ENCODE measurements at regions not wholly inside any gene's neighbourhood (a gene's known extent, or its start where the extent isn't known, plus 50 kb on each side); places are given as distances from the start of the nearest gene placed in this dataset.

DNA sequence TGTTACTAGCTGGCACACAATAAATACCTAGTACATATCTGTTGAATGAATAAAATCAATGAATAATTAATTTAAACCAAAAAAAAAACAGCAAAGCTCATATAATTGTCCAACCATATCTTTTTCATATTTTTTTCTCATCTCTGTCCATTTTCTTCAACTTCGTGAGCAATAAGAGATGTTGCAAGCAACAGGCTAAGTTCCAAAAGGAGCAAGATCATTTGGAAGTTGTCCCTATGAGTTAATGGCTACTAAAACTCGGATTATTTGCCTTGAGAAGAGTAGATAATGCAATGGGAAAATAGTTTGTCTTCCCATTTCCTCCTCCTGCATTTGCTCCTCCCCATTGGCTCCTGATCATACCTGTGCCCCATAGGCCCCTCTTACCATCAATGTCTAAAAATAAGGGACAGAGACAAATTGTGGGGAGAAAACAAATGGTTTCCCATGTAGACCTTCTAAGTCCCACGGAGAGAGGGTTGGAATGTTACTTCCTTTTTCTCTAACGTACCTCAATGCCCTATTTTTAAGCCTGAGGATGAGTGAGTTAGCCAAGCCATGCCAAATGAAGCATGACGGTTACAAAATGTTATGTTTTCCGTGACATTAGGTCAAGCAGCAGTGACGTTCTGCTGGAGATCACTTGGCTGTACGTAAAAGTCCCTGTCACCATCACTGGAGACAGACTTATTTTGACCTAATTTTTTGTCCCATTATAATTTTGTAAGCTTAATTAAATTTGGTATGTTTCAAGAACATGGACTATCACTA, 217.3 kb upstream of the PREP start:
- no peak for DNase-seq (ENCODE audit: low read depth)

DNA sequence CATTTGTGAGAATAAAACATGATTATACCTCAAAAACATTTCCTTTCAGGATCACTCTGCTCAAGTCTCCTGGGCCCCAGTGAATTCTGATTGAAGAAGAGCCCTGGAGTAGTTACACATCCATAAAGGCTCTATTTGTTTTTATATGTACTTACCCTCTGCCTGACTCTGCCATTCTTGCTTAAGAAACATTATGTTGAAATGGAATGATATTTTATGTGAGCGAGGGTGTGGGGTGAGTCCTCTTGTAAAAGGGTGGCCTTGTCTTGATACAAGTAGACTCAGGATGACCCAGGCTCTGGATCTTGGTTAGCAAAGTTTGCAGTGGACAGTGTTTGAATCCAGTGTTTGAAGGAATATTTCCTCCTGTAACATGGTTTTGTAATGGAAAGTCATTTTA, 215.4 kb upstream of the PREP start:
- DNase-seq (ENCODE audit: low read depth) = no peak

DNA sequence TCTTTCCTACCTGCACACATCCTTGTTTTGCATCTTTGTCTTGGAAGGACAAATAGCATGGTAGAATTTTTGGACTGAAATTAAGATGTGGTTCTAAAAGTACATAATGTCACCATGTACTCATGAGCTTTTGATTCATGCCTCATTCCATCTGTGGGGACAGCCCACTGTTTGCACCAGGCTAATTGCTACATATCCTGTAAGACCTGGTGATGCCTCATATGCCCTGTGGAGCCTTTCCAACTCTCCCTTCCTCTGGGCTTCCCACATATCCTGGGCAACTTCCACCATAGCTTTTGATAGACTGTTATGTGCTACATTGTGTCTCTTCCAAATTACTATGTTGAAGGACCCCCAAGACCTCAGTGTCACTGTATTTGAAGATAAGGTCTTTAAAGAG, 213.6 kb upstream of the PREP start:
- peak; percentile 57 for DNase-seq (ENCODE audit: low read depth)

DNA sequence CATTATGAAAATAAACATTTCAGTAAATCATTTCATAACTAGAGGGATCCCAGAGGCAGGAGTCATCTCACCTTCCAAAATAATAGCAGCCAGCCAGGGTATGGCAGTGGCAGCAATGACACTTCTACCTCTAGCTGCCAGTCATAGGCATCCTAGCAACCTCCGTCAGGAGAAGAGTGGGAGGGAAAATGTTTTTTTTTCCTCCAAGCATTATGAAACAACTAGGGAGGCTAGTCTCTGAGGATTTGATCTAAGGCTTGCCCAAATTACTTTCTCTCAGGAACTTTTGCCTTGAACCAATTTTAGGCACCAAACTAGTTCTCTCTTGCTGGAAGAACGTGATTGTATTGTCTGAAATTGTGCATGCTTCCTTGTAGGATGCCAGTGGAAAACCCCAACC, 208.7 kb upstream of the PREP start:
- no peak for DNase-seq (ENCODE audit: low read depth)

DNA sequence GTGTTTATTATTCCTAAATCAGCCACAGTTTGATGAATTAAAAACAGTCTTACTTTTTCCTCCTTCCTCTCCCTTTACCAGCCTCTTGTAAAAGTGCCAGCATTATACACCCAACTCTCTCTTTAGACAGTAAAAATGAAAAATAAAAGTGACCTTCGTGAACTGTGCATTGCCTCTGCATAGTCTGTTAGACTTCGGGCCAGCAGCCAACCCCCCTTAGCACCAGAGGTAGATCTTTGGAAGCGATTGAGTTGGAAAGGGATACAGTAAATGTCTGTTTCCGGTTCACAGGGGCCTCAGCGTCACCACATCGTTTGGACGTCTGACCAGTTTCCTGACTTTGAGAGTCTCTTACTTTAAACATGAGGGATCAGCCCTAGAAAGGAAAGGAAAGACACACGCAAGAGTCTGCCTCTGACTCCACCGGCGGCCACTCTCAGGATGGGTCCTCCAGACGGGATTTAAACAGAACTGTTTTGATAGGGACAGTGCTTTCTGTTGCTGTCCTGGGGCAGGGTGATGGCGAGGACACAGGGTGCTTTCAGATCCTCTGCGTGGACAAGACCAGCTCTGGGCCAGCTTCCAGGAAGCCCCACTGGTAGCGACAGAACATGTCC, 206.6 kb upstream of the PREP start:
- peak; percentile 51 for DNase-seq (ENCODE audit: low read depth)

DNA sequence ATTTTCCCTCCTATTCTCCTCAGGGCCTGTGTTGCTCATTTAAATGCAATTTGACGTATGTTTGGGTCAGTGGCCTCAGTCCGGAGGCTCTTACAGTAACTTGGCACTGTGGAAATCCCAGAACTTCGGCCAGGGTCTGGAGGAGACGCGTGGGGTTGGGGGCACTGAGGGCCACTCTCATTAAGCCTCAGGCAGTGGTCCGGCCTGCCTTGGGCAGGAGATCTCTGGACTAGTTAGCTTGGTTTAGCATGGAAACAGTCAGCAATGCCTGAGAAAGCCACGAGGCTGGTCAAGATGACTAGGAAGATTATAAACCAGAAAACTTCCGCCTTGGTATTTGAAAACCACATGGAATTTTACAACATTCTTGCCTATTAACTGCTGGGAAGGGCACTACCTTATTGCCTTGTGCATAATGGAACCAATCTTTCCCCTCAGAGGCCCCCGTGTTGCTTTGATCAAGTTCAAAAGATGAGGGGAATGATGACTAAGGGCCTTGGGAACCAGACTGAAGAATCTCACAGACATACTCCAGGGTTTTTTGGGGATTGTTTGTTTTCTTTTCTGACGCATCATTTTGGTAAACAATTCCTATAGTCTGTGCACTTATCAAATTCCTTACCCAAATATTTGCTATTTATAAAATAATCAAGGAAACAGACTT, 206.0 kb upstream of the PREP start:
- DNase-seq (ENCODE audit: low read depth) = peak; percentile 87

DNA sequence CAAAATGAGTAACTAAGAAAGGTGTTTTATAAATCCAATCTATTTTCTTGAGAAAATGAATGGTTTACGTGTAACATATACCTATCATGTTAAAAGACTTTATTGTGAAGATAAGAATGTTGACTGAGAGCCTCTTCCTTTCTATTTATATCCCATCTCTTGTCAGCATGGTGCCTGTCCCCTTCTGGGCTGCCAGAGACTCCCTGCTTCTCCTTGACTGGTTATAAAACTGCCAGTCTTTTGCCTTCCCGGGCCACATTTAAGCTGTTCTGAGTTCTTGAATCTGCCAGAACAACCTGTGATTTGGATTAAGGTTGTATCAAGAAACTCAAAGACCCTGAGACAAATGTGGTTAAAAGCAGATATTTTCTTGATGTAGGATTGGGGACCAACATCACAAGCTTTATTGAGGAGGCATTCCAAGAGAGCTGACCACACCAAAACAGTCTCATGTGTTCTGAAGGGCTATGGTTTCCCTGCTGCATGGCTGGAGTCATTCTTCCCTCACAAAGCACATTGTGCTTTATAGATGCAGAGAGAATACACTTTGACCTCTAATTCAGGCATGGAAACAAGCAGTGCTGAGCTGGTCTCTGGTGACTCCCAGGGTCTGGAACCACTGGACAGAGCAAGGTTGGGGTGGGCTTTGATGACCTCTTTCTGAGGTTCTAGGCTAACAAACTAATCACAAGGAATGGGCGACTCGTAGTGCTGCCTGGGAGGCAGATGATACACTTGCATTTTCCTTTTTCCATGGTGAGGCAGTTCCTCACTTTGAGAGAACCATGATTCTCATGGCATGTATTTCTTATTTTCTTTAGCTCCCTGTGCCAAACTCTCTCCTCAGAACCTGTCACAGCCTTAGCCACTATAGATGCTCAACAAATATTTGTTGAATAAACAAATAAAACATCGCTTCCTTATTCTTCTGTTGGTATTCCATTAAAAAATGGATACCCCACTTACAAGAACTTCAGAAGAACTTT, 205.0 kb upstream of the PREP start:
- DNase-seq (ENCODE audit: low read depth) = no peak

DNA sequence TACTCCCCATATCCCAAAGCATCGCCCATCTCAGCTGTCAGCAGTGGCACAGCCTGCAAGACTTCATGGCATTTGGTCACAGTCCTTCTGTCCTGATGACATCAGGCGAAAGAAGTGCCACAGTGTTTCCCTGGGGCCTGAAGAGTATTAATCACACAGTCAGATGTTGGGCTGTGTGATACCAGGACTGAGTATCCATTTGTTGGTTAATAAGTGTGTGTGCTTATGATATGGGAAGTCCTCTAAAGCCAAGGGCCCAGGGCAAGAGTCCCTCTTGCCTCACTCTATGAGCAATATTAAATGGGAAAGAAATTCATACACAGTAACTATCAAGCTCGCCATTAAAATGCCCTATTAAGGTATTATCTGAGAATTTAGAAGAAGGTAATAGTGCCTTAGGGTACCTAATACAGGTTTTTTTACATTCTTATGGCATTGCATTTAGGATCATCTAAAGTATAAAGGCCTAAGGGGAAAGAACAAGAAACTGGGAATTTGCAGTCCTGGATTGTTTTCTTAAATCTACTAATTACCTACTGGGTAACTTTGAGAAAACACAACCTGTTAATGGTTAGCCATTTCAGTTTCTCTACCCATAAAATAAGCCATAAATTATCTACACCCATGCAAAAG, 204.1 kb upstream of the PREP start:
- DNase-seq (ENCODE audit: low read depth) = no peak

DNA sequence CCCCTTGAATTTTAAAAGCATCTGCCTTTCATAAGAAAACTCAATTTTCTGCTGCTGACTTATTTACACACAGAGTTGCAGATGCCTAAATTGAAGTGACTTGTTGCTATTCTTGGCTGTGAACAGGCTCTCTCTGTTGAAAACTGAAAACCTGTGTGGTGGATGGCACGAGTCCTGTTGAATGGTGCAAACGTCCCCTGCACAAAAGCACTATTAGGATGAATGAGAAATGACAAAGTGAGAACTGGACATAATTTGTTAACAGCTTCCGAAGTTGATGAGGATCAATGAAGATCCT, 201.7 kb upstream of the PREP start:
- no peak for DNase-seq (ENCODE audit: low read depth)

DNA sequence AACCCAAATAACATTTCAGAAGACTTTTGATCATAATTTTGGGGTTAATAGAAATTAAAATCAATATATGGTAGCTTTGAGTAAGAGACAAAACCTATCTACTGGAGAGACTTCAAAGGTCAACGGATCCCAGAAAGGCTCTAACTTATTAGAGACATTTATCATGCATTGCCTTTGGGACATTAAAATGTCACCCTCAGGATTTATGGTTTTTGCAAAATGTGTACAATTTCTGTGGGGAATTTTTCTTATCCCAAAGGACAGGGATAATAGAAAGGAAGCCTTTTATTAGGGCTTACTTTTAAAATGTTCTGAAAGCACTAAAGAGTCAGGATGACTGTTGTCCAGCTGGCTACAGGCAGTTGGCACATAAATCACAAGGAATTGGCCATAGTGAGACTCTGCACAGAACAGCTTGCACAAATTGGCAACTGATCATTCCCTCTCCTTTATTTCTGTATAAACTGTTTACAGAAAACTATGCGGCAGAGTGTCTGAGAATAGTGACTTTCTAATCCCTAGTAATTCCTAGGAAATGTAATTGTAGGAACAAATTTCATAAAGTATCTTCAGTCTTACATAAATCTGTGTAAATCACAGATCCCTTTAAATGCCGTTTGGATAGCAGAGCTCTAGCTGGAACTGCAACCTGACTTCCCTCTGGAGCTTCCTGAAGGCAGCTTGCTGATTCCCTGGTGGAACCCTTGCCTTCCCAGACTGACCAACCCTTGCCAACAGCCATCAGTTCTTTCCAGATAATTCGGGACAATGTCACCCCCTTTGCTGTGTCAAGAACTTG, 201.1 kb upstream of the PREP start:
- no peak for DNase-seq (ENCODE audit: low read depth)

DNA sequence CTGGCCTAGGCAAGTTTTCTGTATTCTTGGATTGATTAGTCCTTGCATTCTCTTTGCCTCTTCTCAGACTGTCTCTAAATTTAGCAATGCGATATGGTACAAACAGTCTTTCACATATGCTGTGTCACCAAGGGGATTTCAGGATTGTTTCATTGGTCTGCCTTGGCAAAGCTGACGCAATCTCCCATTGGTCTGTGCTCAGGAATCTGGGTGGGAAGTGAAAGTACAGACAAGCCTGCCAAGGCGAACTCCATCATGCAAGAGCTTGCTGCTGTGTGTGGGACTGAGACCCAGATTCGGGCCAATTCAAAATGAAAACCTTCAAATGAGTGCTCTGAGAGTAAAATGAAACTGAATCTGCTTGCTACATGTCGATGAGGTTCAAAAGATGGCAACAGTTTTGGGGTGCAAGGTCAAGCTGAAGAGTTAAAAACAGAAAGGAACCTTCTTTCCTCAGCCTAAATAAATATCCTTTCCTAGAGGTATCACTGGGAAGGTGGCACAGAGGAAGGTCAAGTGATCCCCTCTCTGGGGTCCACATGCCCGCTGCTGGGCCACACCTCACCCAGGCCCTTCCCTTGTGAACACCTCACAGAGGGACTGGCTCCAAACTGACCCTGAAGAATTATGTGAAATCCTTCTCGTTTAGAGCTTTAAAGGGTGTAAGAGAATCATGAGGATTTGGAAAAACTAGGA, 198.8 kb upstream of the PREP start:
- no peak for DNase-seq (ENCODE audit: low read depth)

DNA sequence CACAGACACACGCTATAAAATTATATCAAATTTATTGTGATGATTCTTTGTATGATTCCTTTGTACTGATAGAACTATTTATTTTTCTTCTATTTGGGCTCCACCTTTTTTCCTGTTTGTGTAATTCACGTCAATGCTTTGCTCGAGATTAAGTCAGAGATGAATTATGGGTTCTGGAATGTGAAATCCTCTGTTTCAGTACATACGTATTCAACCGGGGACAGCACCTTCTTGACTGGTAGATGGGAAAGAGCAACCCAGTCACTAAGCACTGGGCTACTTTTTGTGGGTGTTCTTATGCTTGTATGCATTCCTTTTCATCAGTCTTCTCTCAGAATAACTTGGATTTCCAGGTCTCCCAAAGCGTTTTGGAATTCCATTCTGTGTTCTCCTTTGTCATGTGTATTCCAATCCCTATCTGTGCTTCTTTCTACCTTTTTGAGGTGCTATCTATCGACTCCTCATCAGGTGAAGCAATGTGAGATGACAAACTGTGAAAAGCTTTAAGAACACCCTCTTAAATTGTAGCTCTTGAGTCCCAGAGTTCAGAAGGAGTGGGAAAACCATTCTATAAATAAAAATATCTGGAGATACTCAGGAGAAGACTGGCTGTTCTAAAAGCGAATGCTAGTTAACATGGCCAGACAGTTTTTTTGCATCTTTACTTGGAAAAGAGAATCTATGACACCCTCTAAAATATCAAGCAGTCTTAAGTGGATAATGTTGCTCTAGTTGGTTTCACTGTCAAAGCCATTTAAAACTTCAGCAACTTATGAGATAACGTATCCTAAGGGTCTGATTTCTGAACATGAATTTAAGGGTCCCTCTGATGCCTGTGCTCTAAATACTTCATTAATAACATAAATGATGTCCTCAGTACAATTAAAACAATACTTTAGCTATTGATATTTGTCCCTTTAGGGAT, 197.7 kb upstream of the PREP start:
- DNase-seq (ENCODE audit: low read depth) = no peak

DNA sequence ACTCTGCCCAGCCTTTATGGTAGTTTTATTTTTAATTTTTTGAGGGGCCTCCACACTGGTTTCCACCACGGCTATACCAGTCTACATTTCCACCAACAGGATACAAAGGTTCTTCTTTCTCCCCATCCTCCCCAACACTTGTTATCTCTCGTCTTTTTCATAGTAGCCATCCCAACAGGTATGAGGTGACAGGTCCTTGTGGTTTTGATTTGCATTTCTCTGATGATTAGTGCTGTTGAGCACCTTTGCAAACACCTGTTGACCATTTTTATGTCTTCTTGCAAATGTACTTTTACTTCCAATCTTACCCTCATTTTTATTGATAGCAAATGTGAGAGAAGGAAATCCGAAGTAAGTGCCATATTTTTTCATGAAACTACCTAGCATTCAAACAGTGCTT, 195.4 kb upstream of the PREP start:
- no peak for DNase-seq (ENCODE audit: low read depth)

DNA sequence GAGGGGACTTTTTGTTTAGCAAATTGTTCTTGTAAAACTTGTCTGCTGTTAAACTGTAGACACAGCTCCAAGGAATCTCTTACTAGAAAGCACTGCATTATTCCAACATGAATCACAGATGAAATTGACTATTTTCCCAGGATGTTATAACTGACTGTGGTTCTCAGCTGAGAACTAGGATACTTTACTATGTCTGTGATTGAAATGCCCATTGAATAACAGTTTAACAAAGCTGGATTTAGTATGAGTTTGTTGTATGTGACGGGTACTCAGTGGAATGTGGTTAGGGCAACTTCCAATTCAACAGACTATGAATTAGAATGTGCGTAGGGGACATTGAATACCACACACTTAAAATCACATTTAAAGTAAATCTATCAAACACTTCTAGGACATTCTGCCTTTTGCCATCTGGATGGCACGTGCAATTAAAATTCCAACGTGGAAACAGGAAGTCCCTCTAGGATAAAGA, 193.4 kb upstream of the PREP start:
- peak; percentile 98 for DNase-seq (ENCODE audit: low read depth)

DNA sequence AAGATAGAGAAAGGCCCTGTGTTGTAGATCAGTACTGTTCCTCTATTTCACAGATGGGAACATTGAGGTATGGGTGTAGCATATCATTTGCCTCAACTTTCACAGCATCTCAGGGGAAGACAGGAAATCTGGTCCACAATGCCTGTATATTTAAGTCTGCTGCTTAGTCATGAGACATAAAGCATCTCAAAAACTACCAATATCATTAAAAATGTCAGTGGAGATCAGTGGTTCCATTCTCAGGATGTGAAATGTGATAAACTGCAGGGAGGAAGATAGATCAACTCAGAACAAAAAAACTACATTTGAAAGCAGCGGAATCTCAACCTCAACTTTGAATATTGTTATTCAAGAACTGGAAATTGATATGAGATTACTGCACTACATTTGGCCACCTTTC, 192.9 kb upstream of the PREP start:
- no peak for DNase-seq (ENCODE audit: low read depth)

DNA sequence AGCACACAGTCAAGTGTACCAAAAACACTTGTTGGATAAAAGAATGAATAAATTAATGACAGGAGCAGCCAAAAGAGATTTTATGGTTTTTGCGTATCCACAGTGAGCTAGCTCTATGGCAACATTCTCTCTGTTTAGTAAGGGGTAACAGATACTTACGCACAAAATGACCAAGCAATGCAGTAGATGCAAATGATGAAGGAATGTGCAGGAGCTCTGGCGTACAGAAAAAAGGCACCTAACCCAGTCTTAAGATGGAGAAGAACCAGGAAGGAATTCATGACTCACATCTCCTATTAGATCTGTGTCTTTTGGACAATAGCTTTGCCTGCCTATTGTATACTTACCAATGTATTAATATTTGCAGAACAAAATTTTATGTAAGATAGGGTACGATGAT, 191.9 kb upstream of the PREP start:
- DNase-seq (ENCODE audit: low read depth) = no peak

DNA sequence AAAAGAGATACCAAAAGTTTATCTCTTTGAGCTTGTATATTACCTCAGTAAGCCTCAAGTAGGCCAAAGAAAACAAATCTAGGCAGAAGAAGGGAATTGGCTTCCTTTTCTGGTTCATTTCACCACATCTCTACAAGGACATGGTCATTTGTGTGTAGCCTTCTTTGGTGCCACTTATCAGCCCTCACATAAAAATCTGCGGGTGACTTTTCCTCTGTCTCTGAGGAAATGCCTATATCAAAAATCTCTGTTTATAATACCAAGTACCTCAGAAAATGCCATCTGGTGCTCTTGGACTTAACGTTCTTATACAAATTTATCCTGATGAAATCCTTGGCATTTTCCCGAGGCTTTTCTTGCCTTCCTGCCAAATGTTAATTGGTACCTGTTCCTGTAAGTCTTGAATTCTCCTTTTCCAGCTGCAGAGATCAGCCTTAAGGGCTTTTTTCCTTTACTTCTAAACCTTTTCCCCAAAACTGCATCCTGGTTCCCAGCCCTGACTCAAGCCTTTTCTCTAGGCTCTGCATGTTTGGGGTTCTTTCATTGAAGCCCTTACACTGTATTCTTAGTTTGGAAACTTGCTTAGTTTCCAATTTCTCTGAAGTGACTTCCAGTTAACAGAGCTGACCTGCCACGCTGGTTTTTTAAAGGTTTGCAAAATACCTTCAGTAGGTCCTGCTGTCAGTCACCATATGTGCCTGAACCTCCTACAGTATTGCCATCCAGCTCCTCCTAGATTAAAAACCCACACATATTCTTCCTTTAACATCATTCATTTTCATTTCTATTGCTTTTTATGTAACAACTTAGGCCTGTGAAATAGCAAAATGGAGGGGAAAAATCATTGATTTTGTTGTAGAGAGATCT, 191.2 kb upstream of the PREP start:
- peak; percentile 41 for DNase-seq (ENCODE audit: low read depth)

All from HT1080 (cell line).